Adrenal gland (tissue), 9 donors: ENCODE measurements at regions not wholly inside any gene's neighbourhood (a gene's known extent, or its start where the extent isn't known, plus 50 kb on each side); places are given as distances from the start of the nearest gene placed in this dataset.
"Not testable (repeated sequence)": the region's sequence is repeated elsewhere in the genome, so short reads cannot be mapped to it uniquely, and the experiment has no call there.

Source experiments
- DNase-seq, 7 donors: peaks; one replicate each; pipeline ENCODE4 v3.0.0-alpha.2; 2019 to 2020
- H3K27ac ChIP-seq, 5 donors: fragments of 200-600 bp; sonication (generic) in 4 of 5; 1 replicate in 3 of 5; 2 replicates in 2 of 5; pipeline versions ENCODE4 v1.5.1 to v1.8.0; 2016 to 2020; ENCODE audit warnings: mild to moderate bottlenecking in 1 of 5
- H3K27me3 ChIP-seq: fragments of 200-600 bp; 2 replicates; pipeline ENCODE4 v1.8.0; 2021
- H3K36me3 ChIP-seq, 2 donors: fragments of 200-600 bp; replicated peaks in 1 of 2; 1 replicate in 1 of 2; 2 replicates in 1 of 2; pipeline versions ENCODE4 v1.5.1 to v1.8.0; 2018 to 2022
- H3K4me1 ChIP-seq, 2 donors: fragments of 200-600 bp; replicated peaks in 1 of 2; 1 replicate in 1 of 2; 2 replicates in 1 of 2; pipeline versions ENCODE4 v1.5.1 to v1.8.0; 2018 to 2021
- H3K4me3 ChIP-seq, 4 donors: fragments of 200-600 bp; sonication (generic) in 3 of 4; one replicate each; pipeline ENCODE4 v1.5.1; 2016 to 2018
- H3K9me3 ChIP-seq, 3 donors: fragments of 200-600 bp; sonication (generic) in 1 of 3; replicated peaks in 1 of 3; 1 replicate in 2 of 3; 2 replicates in 1 of 3; pipeline versions ENCODE4 v1.5.1 to v1.8.0; 2016 to 2021
- CTCF ChIP-seq, 6 experiments: fragments of 450-650 bp in 4 of 6; fragments of 200-600 bp in 2 of 6; sonication (generic) in 1 of 6; IDR thresholded peaks; 1 replicate in 5 of 6; 2 replicates in 1 of 6; pipeline versions ENCODE4 v1.5.1 to v1.8.0; 2016 to 2021; ENCODE audit warnings: antibody characterized with exemption in 6 of 6, mild to moderate bottlenecking in 2 of 6, moderate library complexity in 1 of 6
- POLR2A ChIP-seq, 2 donors: fragments of 450-650 bp; IDR thresholded peaks; one replicate each; pipeline ENCODE4 v1.6.1; 2017; ENCODE audit warnings: antibody characterized with exemption in 2 of 2, mild to moderate bottlenecking in 2 of 2, moderate library complexity in 1 of 2
- WGBS, 4 donors: extraction: QIAGEN DNeasy Blood & Tissue Kit in 2 of 4; methylation state at CpG; one replicate each; pipeline versions ENCODE4 v1.1.5 to v1.1.7; 2013 to 2017; 5-methylcytosine and 5-hydroxymethylcytosine counted together
- intact Hi-C, 2 donors: fragments of 100-400 bp; cut with DNase I; formaldehyde crosslinking; loops; one replicate each; pipeline versions ENCODE4 v1.14.1 to v1.15.0; 2022 to 2023
- donor health status: healthy with polysubstance abuse.
- donor health status: Bipolar disorder and iron deficiency.
- donor health status: DM: yes; HTN: yes; CAD: no.
- donor health status: DM: no; HTN: no; CAD: no.
- donor health status: DM: no; HTN: no; CAD: no.

GRCh38 chr6:60723935-60724334 lies 1562.1 kb downstream of the KHDRBS2 start:
- intact Hi-C loops, DNase-seq, H3K4me1 ChIP-seq, H3K27me3 ChIP-seq, H3K4me3 ChIP-seq, H3K27ac ChIP-seq, H3K9me3 ChIP-seq, H3K36me3 ChIP-seq: not testable (repeated sequence)
- WGBS, 4 donors = 78 to 85% (median 83%) methylated on average over 5 of the region's 5 CpGs

GRCh38 chr6:60695232-60695631 lies 1590.8 kb downstream of the KHDRBS2 start:
- H3K27ac ChIP-seq = no peak overlapping the region
- H3K36me3 ChIP-seq = no peaks in the 10 kb centered on the region
- TF ChIP-seq POLR2A (IDR thresholded peaks at IDR 0.05) (no peak), CTCF (IDR thresholded peaks at IDR 0.05) (no peak)
- intact Hi-C loops = no loop called here
- no peaks in the 10 kb centered on the region for H3K4me1 ChIP-seq
- no peaks in the 10 kb centered on the region for H3K27me3 ChIP-seq
- no peak for DNase-seq
- H3K9me3 ChIP-seq = no peaks in the 10 kb centered on the region
- no peak overlapping the region for H3K4me3 ChIP-seq
- WGBS, 4 donors = 68 to 93% (median 80%) methylated on average over 2 to 4 of the region's 4 CpGs

- intact Hi-C loops = no loop called here
- H3K9me3 ChIP-seq = no peaks in the 10 kb centered on the region
- H3K27ac ChIP-seq = no peak overlapping the region
- no peak overlapping the region for H3K4me3 ChIP-seq
- no peaks in the 10 kb centered on the region for H3K36me3 ChIP-seq
- no peaks in the 10 kb centered on the region for H3K27me3 ChIP-seq
- no peak for DNase-seq
- 66 to 76% (median 71%) methylated on average over 1 of the region's 1 CpG for WGBS, 4 donors
- TF ChIP-seq POLR2A (IDR thresholded peaks at IDR 0.05) (no peak), CTCF (IDR thresholded peaks at IDR 0.05) (no peak)
- H3K4me1 ChIP-seq = no peaks in the 10 kb centered on the region
These were observed 1598.9 kb downstream of the KHDRBS2 start for GRCh38 chr6:60687085-60687484.

- no peak overlapping the region for H3K27ac ChIP-seq
- no peaks in the 10 kb centered on the region for H3K4me1 ChIP-seq
- no peak overlapping the region for H3K4me3 ChIP-seq
- no peaks in the 10 kb centered on the region for H3K36me3 ChIP-seq
- TF ChIP-seq CTCF (IDR thresholded peaks at IDR 0.05) = no peak
- no peak for TF ChIP-seq POLR2A (IDR thresholded peaks at IDR 0.05)
- H3K27me3 ChIP-seq = no peaks in the 10 kb centered on the region
- H3K9me3 ChIP-seq = no peaks in the 10 kb centered on the region
- intact Hi-C loops = no loop called here
- no peak for DNase-seq
These were observed 1604.2 kb downstream of the KHDRBS2 start for GRCh38 chr6:60681806-60682205.

GRCh38 chr6:60679175-60679574 lies 1606.8 kb downstream of the KHDRBS2 start:
- DNase-seq = peak in 1 of 7 donors; percentile 19
- H3K27ac ChIP-seq = no peak overlapping the region
- WGBS, 4 donors = 35 to 44% (median 40%) methylated on average over 2 of the region's 2 CpGs
- peaks cover 0 to 7% (median 0%) of the 10 kb centered on the region in 3 donors for H3K9me3 ChIP-seq
- no peaks in the 10 kb centered on the region for H3K4me1 ChIP-seq
- no peaks in the 10 kb centered on the region for H3K36me3 ChIP-seq
- no peak for TF ChIP-seq CTCF (IDR thresholded peaks at IDR 0.05)
- no peak for TF ChIP-seq POLR2A (IDR thresholded peaks at IDR 0.05)
- no peak overlapping the region for H3K4me3 ChIP-seq
- H3K27me3 ChIP-seq = no peaks in the 10 kb centered on the region
- intact Hi-C loops = no loop called here
